ENCODE measurements at regions not wholly inside any gene's neighbourhood (a gene's known extent, or its start where the extent isn't known, plus 50 kb on each side); places are given as distances from the start of the nearest gene placed in this dataset.

- Mint-ChIP-seq H3K36me3 (no peaks in the 10 kb centered on the region), H3K4me1 (no peaks in the 10 kb centered on the region), H3K27ac (no peak overlapping the region), H3K9me3 (no peaks in the 10 kb centered on the region), H3K27me3 (no peaks in the 10 kb centered on the region), H3K4me3 (no peak overlapping the region)
- Histone ChIP-seq H3K36me3 (ENCODE audit: control insufficient read depth, insufficient read depth, low read length) (no peaks in the 10 kb centered on the region), H3K9me3 (ENCODE audit: control insufficient read depth in 2 of 2, low read length in 2 of 2) (no peaks in the 10 kb centered on the region), H3K27ac (ENCODE audit: insufficient read depth, low read length, poor library complexity, severe bottlenecking) (no peak overlapping the region), H3K27me3 (ENCODE audit: control insufficient read depth, insufficient read depth, low read length) (peaks cover 2% of the 10 kb centered on the region), H3K4me1 (ENCODE audit: control insufficient read depth, insufficient read depth, low read length, poor library complexity, severe bottlenecking) (no peaks in the 10 kb centered on the region), H3K4me3 (ENCODE audit: low read depth, low read length) (no peak overlapping the region)
- ATAC-seq (ENCODE audit: low read depth in 2 of 2), result no peak
- DNase-seq, result no peak
Observed at GRCh38 chr10:10680496-10680895, 337.2 kb upstream of the CELF2 start.

DNA sequence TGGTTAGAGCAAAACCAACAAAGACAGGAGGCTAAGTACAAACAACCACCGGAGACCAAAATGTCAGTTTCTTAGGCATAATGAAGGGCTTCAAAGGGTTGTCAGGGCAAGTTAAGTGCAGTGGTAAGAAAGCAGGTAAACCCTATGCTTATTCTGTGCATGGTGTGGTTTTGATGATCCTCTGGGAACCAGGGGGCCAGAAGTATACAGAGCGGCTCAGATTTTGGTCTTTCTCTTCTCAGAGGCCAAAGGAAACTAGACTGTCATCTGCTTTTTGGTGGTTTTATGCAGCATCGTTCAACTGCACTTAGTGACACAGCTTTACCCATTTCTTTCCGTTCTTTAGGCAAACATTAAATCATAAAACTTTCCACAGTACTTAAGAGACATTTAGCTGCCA, 332.7 kb upstream of the CELF2 start:
- ATAC-seq (ENCODE audit: low read depth in 2 of 2), result no peak
- no peak overlapping the region for H3K27ac ChIP-seq (ENCODE audit: insufficient read depth, low read length, poor library complexity, severe bottlenecking)
- no peaks in the 10 kb centered on the region for H3K27me3 ChIP-seq (ENCODE audit: control insufficient read depth, insufficient read depth, low read length)
- H3K4me1 ChIP-seq (ENCODE audit: control insufficient read depth, insufficient read depth, low read length, poor library complexity, severe bottlenecking), result no peaks in the 10 kb centered on the region
- H3K4me3 Mint-ChIP-seq, result no peak overlapping the region
- peaks cover 0 to 5% (median 0%) of the 10 kb centered on the region in 7 donors for H3K9me3 Mint-ChIP-seq
- H3K9me3 ChIP-seq (ENCODE audit: control insufficient read depth in 2 of 2, low read length in 2 of 2), result no peaks in the 10 kb centered on the region
- no peaks in the 10 kb centered on the region for H3K4me1 Mint-ChIP-seq
- no peak overlapping the region for H3K27ac Mint-ChIP-seq
- H3K4me3 ChIP-seq (ENCODE audit: low read depth, low read length), result no peak overlapping the region
- DNase-seq, result no peak
- H3K36me3 Mint-ChIP-seq, result no peaks in the 10 kb centered on the region
- H3K27me3 Mint-ChIP-seq, result no peaks in the 10 kb centered on the region
- H3K36me3 ChIP-seq (ENCODE audit: control insufficient read depth, insufficient read depth, low read length), result no peaks in the 10 kb centered on the region

GRCh38 chr10:10685566-10685965, 332.1 kb upstream of the CELF2 start:
- Mint-ChIP-seq H3K36me3 (no peaks in the 10 kb centered on the region), H3K4me1 (no peaks in the 10 kb centered on the region), H3K4me3 (no peak overlapping the region), H3K27ac (no peak overlapping the region), H3K9me3 (peaks cover 0 to 5% (median 0%) of the 10 kb centered on the region in 7 donors), H3K27me3 (no peaks in the 10 kb centered on the region)
- Histone ChIP-seq H3K36me3 (ENCODE audit: control insufficient read depth, insufficient read depth, low read length) (no peaks in the 10 kb centered on the region), H3K9me3 (ENCODE audit: control insufficient read depth in 2 of 2, low read length in 2 of 2) (no peaks in the 10 kb centered on the region), H3K4me3 (ENCODE audit: low read depth, low read length) (no peak overlapping the region), H3K27ac (ENCODE audit: insufficient read depth, low read length, poor library complexity, severe bottlenecking) (no peak overlapping the region), H3K27me3 (ENCODE audit: control insufficient read depth, insufficient read depth, low read length) (no peaks in the 10 kb centered on the region), H3K4me1 (ENCODE audit: control insufficient read depth, insufficient read depth, low read length, poor library complexity, severe bottlenecking) (no peaks in the 10 kb centered on the region)
- DNase-seq, result no peak
- no peak for ATAC-seq (ENCODE audit: low read depth in 2 of 2)

- Mint-ChIP-seq H3K27ac (no peak overlapping the region), H3K4me3 (no peak overlapping the region), H3K9me3 (peaks cover 0 to 5% (median 0%) of the 10 kb centered on the region in 7 donors), H3K36me3 (no peaks in the 10 kb centered on the region), H3K4me1 (no peaks in the 10 kb centered on the region), H3K27me3 (no peaks in the 10 kb centered on the region)
- no peak for ATAC-seq (ENCODE audit: low read depth in 2 of 2)
- no peaks in the 10 kb centered on the region for H3K4me1 ChIP-seq (ENCODE audit: control insufficient read depth, insufficient read depth, low read length, poor library complexity, severe bottlenecking)
- DNase-seq, result no peak
- H3K36me3 ChIP-seq (ENCODE audit: control insufficient read depth, insufficient read depth, low read length), result no peaks in the 10 kb centered on the region
- no peak overlapping the region for H3K27ac ChIP-seq (ENCODE audit: insufficient read depth, low read length, poor library complexity, severe bottlenecking)
- H3K27me3 ChIP-seq (ENCODE audit: control insufficient read depth, insufficient read depth, low read length), result no peaks in the 10 kb centered on the region
- H3K4me3 ChIP-seq (ENCODE audit: low read depth, low read length), result no peak overlapping the region
- H3K9me3 ChIP-seq (ENCODE audit: control insufficient read depth in 2 of 2, low read length in 2 of 2), result no peaks in the 10 kb centered on the region
Observed at GRCh38 chr10:10687751-10688150, 329.9 kb upstream of the CELF2 start.

DNA sequence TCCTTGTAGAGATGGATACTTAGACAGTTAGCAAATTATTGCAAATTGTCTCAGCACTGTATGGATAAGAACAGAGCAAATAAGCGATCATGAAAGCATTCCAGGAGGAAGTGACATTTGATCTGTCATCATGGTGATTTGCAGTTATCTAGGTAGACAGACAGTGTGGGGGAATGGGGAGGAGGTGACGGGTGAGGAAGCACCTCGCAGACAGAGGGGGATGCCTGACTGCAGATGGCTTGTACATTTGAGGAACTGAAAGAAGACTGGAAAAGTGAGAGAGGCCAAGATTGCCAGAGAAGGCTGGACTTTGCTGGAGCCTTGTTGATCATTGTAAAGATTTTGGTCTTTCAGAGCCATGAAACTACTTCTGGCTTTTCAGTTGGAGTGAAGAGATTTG, 318.2 kb upstream of the CELF2 start:
- Histone ChIP-seq H3K27ac (ENCODE audit: insufficient read depth, low read length, poor library complexity, severe bottlenecking) (no peak overlapping the region), H3K36me3 (ENCODE audit: control insufficient read depth, insufficient read depth, low read length) (no peaks in the 10 kb centered on the region), H3K27me3 (ENCODE audit: control insufficient read depth, insufficient read depth, low read length) (no peaks in the 10 kb centered on the region), H3K4me1 (ENCODE audit: control insufficient read depth, insufficient read depth, low read length, poor library complexity, severe bottlenecking) (no peaks in the 10 kb centered on the region), H3K9me3 (ENCODE audit: control insufficient read depth in 2 of 2, low read length in 2 of 2) (no peaks in the 10 kb centered on the region), H3K4me3 (ENCODE audit: low read depth, low read length) (no peak overlapping the region)
- Mint-ChIP-seq H3K4me1 (no peaks in the 10 kb centered on the region), H3K27me3 (no peaks in the 10 kb centered on the region), H3K36me3 (no peaks in the 10 kb centered on the region), H3K4me3 (no peak overlapping the region), H3K9me3 (peaks cover 0 to 5% (median 0%) of the 10 kb centered on the region in 7 donors), H3K27ac (no peak overlapping the region)
- ATAC-seq (ENCODE audit: low read depth in 2 of 2) (no peak), DNase-seq (no peak)

GRCh38 chr10:10701084-10701611, 316.5 kb upstream of the CELF2 start:
- H3K4me1 ChIP-seq (ENCODE audit: control insufficient read depth, insufficient read depth, low read length, poor library complexity, severe bottlenecking), result no peaks in the 10 kb centered on the region
- H3K27ac Mint-ChIP-seq, result no peak overlapping the region
- H3K27me3 Mint-ChIP-seq, result no peaks in the 10 kb centered on the region
- no peaks in the 10 kb centered on the region for H3K9me3 ChIP-seq (ENCODE audit: control insufficient read depth in 2 of 2, low read length in 2 of 2)
- no peaks in the 10 kb centered on the region for H3K36me3 Mint-ChIP-seq
- ATAC-seq (ENCODE audit: low read depth in 2 of 2) (no peak), DNase-seq (no peak)
- H3K4me3 Mint-ChIP-seq, result no peak overlapping the region
- H3K4me3 ChIP-seq (ENCODE audit: low read depth, low read length), result no peak overlapping the region
- no peaks in the 10 kb centered on the region for H3K4me1 Mint-ChIP-seq
- no peak overlapping the region for H3K27ac ChIP-seq (ENCODE audit: insufficient read depth, low read length, poor library complexity, severe bottlenecking)
- no peaks in the 10 kb centered on the region for H3K36me3 ChIP-seq (ENCODE audit: control insufficient read depth, insufficient read depth, low read length)
- H3K27me3 ChIP-seq (ENCODE audit: control insufficient read depth, insufficient read depth, low read length), result no peaks in the 10 kb centered on the region
- peaks cover 0 to 5% (median 0%) of the 10 kb centered on the region in 7 donors for H3K9me3 Mint-ChIP-seq

DNA sequence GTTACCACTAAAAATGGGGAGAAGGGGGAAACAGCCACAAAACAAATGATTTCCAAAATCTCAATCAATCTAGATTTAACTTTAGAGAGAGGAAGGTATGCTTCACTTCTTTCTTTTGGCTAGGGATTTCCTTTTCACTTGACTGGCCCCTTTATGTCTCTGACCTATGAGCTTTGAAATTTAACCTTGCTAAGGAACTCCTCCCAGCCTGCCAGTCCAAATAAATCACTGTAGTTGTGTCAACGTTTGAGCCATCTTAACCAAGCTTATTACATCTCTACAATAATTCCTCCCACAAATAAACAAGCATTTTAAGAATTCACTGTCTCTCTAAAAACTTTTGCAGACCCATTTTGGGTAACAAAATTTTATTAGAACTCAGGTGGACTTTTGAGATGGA, 315.5 kb upstream of the CELF2 start:
- no peaks in the 10 kb centered on the region for H3K4me1 Mint-ChIP-seq
- no peak for DNase-seq
- H3K9me3 Mint-ChIP-seq, result peaks cover 0 to 3% (median 0%) of the 10 kb centered on the region in 7 donors

GRCh38 chr10:10703382-10703781, 314.3 kb upstream of the CELF2 start:
- H3K4me1 Mint-ChIP-seq, result no peaks in the 10 kb centered on the region
- H3K27me3 Mint-ChIP-seq, result no peaks in the 10 kb centered on the region
- Histone ChIP-seq H3K27ac (ENCODE audit: insufficient read depth, low read length, poor library complexity, severe bottlenecking) (no peak overlapping the region), H3K27me3 (ENCODE audit: control insufficient read depth, insufficient read depth, low read length) (no peaks in the 10 kb centered on the region), H3K9me3 (ENCODE audit: control insufficient read depth in 2 of 2, low read length in 2 of 2) (no peaks in the 10 kb centered on the region), H3K4me3 (ENCODE audit: low read depth, low read length) (no peak overlapping the region), H3K36me3 (ENCODE audit: control insufficient read depth, insufficient read depth, low read length) (no peaks in the 10 kb centered on the region), H3K4me1 (ENCODE audit: control insufficient read depth, insufficient read depth, low read length, poor library complexity, severe bottlenecking) (no peaks in the 10 kb centered on the region)
- DNase-seq (no peak), ATAC-seq (ENCODE audit: low read depth in 2 of 2) (no peak)
- no peak overlapping the region for H3K27ac Mint-ChIP-seq
- H3K4me3 Mint-ChIP-seq, result no peak overlapping the region
- H3K9me3 Mint-ChIP-seq, result peaks cover 0 to 2% (median 0%) of the 10 kb centered on the region in 7 donors
- H3K36me3 Mint-ChIP-seq, result no peaks in the 10 kb centered on the region

More for the DNA sequence above, 315.5 kb upstream of the CELF2 start:
- Mint-ChIP-seq H3K36me3 (no peaks in the 10 kb centered on the region), H3K27ac (no peak overlapping the region), H3K4me3 (no peak overlapping the region), H3K27me3 (no peaks in the 10 kb centered on the region)
- Histone ChIP-seq H3K27ac (ENCODE audit: insufficient read depth, low read length, poor library complexity, severe bottlenecking) (no peak overlapping the region), H3K9me3 (ENCODE audit: control insufficient read depth in 2 of 2, low read length in 2 of 2) (no peaks in the 10 kb centered on the region), H3K4me3 (ENCODE audit: low read depth, low read length) (no peak overlapping the region), H3K4me1 (ENCODE audit: control insufficient read depth, insufficient read depth, low read length, poor library complexity, severe bottlenecking) (no peaks in the 10 kb centered on the region), H3K27me3 (ENCODE audit: control insufficient read depth, insufficient read depth, low read length) (no peaks in the 10 kb centered on the region), H3K36me3 (ENCODE audit: control insufficient read depth, insufficient read depth, low read length) (no peaks in the 10 kb centered on the region)
- no peak for ATAC-seq (ENCODE audit: low read depth in 2 of 2)
